ENCODE measurements at regions not wholly inside any gene's neighbourhood (a gene's known extent, or its start where the extent isn't known, plus 50 kb on each side); places are given as distances from the start of the nearest gene placed in this dataset.

- H3K27me3 ChIP-seq (ENCODE audit: insufficient read depth, low read length, poor library complexity, severe bottlenecking): no peaks in the 10 kb centered on the region
- H3F3A ChIP-seq (ENCODE audit: low read depth): no peaks in the 10 kb centered on the region
- H3K4me2 ChIP-seq (ENCODE audit: low read depth, low read length, poor library complexity, severe bottlenecking): no peak overlapping the region
- TF ChIP-seq EZH2phosphoT487 (IDR thresholded peaks at IDR 0.05; ENCODE audit: borderline replicate concordance): no peak
- TF ChIP-seq CTCF (conservative IDR thresholded peaks at IDR 0.05; ENCODE audit: low read length): no peak
- no peak overlapping the region for H2AFZ ChIP-seq (ENCODE audit: low read length)
- H3K4me1 ChIP-seq (ENCODE audit: insufficient read depth, low read length, poor library complexity, severe bottlenecking): no peaks in the 10 kb centered on the region
- H4K20me1 ChIP-seq (ENCODE audit: insufficient read depth, low read length, poor library complexity, severe bottlenecking): no peaks in the 10 kb centered on the region
- H3K9ac ChIP-seq (ENCODE audit: low read depth, low read length, poor library complexity, severe bottlenecking): no peak overlapping the region
- H3K9me3 ChIP-seq (ENCODE audit: insufficient read depth, low read depth, low read length): no peaks in the 10 kb centered on the region
- H3K4me3 ChIP-seq (ENCODE audit: low read length, poor library complexity, severe bottlenecking): no peak overlapping the region
- H3K36me3 ChIP-seq (ENCODE audit: insufficient read depth, low read length): no peaks in the 10 kb centered on the region
- H3K9me2 ChIP-seq (replicated peaks; ENCODE audit: low read depth, low read length): no peaks in the 10 kb centered on the region
- H3K79me2 ChIP-seq (ENCODE audit: insufficient read depth, low read length): no peaks in the 10 kb centered on the region
Measured at GRCh38 chr5:85143138-85143537, 758.5 kb upstream of the EDIL3 start.

DNA sequence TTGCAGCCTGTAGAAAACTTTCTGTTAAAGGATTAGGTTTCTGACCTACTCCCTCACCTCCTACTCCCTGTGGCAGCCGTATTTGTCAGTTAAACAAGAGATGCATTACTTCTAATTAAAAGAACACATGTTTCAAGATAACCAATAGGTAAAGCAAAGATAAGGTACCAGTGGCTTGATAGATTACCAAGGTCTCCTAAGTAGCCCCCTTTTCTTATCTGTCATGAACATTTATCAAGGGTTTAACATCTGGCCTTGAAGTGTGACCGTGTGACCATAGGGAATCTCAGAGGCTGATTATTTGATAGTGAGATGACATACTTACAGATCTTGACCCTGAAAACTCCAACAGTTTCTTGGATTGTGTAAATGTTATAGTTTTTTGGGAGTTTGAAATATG is 764.0 kb upstream of the EDIL3 start:
- no peaks in the 10 kb centered on the region for H4K20me1 ChIP-seq (ENCODE audit: insufficient read depth, low read length, poor library complexity, severe bottlenecking)
- no peaks in the 10 kb centered on the region for H3K4me1 ChIP-seq (ENCODE audit: insufficient read depth, low read length, poor library complexity, severe bottlenecking)
- no peaks in the 10 kb centered on the region for H3K27me3 ChIP-seq (ENCODE audit: insufficient read depth, low read length, poor library complexity, severe bottlenecking)
- H2AFZ ChIP-seq (ENCODE audit: low read length): no peak overlapping the region
- TF ChIP-seq EZH2phosphoT487 (IDR thresholded peaks at IDR 0.05; ENCODE audit: borderline replicate concordance) (no peak), CTCF (conservative IDR thresholded peaks at IDR 0.05; ENCODE audit: low read length) (no peak)
- no peak overlapping the region for H3K4me2 ChIP-seq (ENCODE audit: low read depth, low read length, poor library complexity, severe bottlenecking)
- no peak overlapping the region for H3K9ac ChIP-seq (ENCODE audit: low read depth, low read length, poor library complexity, severe bottlenecking)
- H3K36me3 ChIP-seq (ENCODE audit: insufficient read depth, low read length): no peaks in the 10 kb centered on the region
- no peaks in the 10 kb centered on the region for H3K9me3 ChIP-seq (ENCODE audit: insufficient read depth, low read depth, low read length)
- no peaks in the 10 kb centered on the region for H3K79me2 ChIP-seq (ENCODE audit: insufficient read depth, low read length)
- H3F3A ChIP-seq (ENCODE audit: low read depth): no peaks in the 10 kb centered on the region
- H3K4me3 ChIP-seq (ENCODE audit: low read length, poor library complexity, severe bottlenecking): no peak overlapping the region
- H3K9me2 ChIP-seq (replicated peaks; ENCODE audit: low read depth, low read length): no peaks in the 10 kb centered on the region

GRCh38 chr5:85159395-85159794 is 774.7 kb upstream of the EDIL3 start:
- no peak overlapping the region for H2AFZ ChIP-seq (ENCODE audit: low read length)
- H3K36me3 ChIP-seq (ENCODE audit: insufficient read depth, low read length): no peaks in the 10 kb centered on the region
- no peaks in the 10 kb centered on the region for H3K79me2 ChIP-seq (ENCODE audit: insufficient read depth, low read length)
- no peaks in the 10 kb centered on the region for H3K4me1 ChIP-seq (ENCODE audit: insufficient read depth, low read length, poor library complexity, severe bottlenecking)
- no peak for TF ChIP-seq CTCF (conservative IDR thresholded peaks at IDR 0.05; ENCODE audit: low read length)
- no peak for TF ChIP-seq EZH2phosphoT487 (IDR thresholded peaks at IDR 0.05; ENCODE audit: borderline replicate concordance)
- H3K4me3 ChIP-seq (ENCODE audit: low read length, poor library complexity, severe bottlenecking): no peak overlapping the region
- H3K9me2 ChIP-seq (replicated peaks; ENCODE audit: low read depth, low read length): no peaks in the 10 kb centered on the region
- H3K27me3 ChIP-seq (ENCODE audit: insufficient read depth, low read length, poor library complexity, severe bottlenecking): no peaks in the 10 kb centered on the region
- no peak overlapping the region for H3K9ac ChIP-seq (ENCODE audit: low read depth, low read length, poor library complexity, severe bottlenecking)
- no peaks in the 10 kb centered on the region for H3K9me3 ChIP-seq (ENCODE audit: insufficient read depth, low read depth, low read length)
- no peak overlapping the region for H3K4me2 ChIP-seq (ENCODE audit: low read depth, low read length, poor library complexity, severe bottlenecking)
- no peaks in the 10 kb centered on the region for H4K20me1 ChIP-seq (ENCODE audit: insufficient read depth, low read length, poor library complexity, severe bottlenecking)
- no peaks in the 10 kb centered on the region for H3F3A ChIP-seq (ENCODE audit: low read depth)

All from Loucy (cell line).